ENCODE measurements at regions not wholly inside any gene's neighbourhood (a gene's known extent, or its start where the extent isn't known, plus 50 kb on each side); places are given as distances from the start of the nearest gene placed in this dataset.

GRCh38 chr3:110612045-110612444 lies 459.6 kb upstream of the NECTIN3 start:
- TF ChIP-seq CTCF (conservative IDR thresholded peaks at IDR 0.05; ENCODE audit: low read depth, low read length) (no peak), EZH2 (IDR thresholded peaks at IDR 0.05; ENCODE audit: borderline replicate concordance, low read depth, low read length, poor library complexity, severe bottlenecking) (no peak)

Measured in A673 (cell line).